Osteoblast (primary cell): ENCODE measurements at regions not wholly inside any gene's neighbourhood (a gene's known extent, or its start where the extent isn't known, plus 50 kb on each side); places are given as distances from the start of the nearest gene placed in this dataset.

Source experiments
- DNase-seq: peaks from one replicate; pipeline ENCODE4 v3.0.0; 2011; ENCODE audit warnings: low spot score, mixed read lengths; ENCODE audit not compliant: insufficient read length; ENCODE audit errors: missing footprints
- H2AFZ ChIP-seq: 2 replicates; pipeline ENCODE4 v1.6.0; 2011; ENCODE audit warnings: mild to moderate bottlenecking, low read length
- H3K27ac ChIP-seq: 2 replicates; pipeline ENCODE4 v1.5.1; 2011; ENCODE audit warnings: mild to moderate bottlenecking, low read depth, low read length, moderate library complexity
- H3K27me3 ChIP-seq: 2 replicates; pipeline ENCODE4 v1.6.0; 2012; ENCODE audit warnings: mild to moderate bottlenecking, control low read depth, inconsistent platforms, low read length, moderate library complexity; ENCODE audit not compliant: insufficient read depth
- H3K36me3 ChIP-seq: 2 replicates; pipeline ENCODE4 v1.5.1; 2011; ENCODE audit warnings: mild to moderate bottlenecking, low read length, control low read depth, moderate library complexity; ENCODE audit not compliant: insufficient read depth
- H3K4me1 ChIP-seq: 2 replicates; pipeline ENCODE4 v1.5.1; 2011; ENCODE audit warnings: mild to moderate bottlenecking, low read length, control low read depth, moderate library complexity; ENCODE audit not compliant: insufficient read depth
- H3K4me2 ChIP-seq: 2 replicates; pipeline ENCODE4 v1.6.0; 2011; ENCODE audit warnings: mild to moderate bottlenecking, low read length; ENCODE audit not compliant: insufficient read depth
- H3K4me3 ChIP-seq: fragments of 200-600 bp; sonication (generic); 3 replicates; pipeline ENCODE4 v1.5.1; 2012; ENCODE audit warnings: mild to moderate bottlenecking, low read length, inconsistent platforms; ENCODE audit not compliant: insufficient read depth
- H3K79me2 ChIP-seq: 2 replicates; pipeline ENCODE4 v1.6.0; 2012; ENCODE audit warnings: mild to moderate bottlenecking, low read length, control low read depth, inconsistent platforms; ENCODE audit not compliant: insufficient read depth
- H3K9me3 ChIP-seq: 2 replicates; pipeline ENCODE4 v1.5.1; 2011; ENCODE audit warnings: low read depth, low read length, control low read depth
- H4K20me1 ChIP-seq: 2 replicates; pipeline ENCODE4 v1.6.0; 2012; ENCODE audit warnings: mild to moderate bottlenecking, low read length, control low read depth; ENCODE audit not compliant: insufficient read depth
- TF ChIP-seq, protein P1 (sequence below): IDR thresholded peaks from 2 replicates; pipeline ENCODE4 v1.5.1; 2011; ENCODE audit warnings: mild to moderate bottlenecking, low read depth, low read length, moderate library complexity; ENCODE audit errors: extremely low read depth

- H3K27me3 ChIP-seq = no peaks in the 10 kb centered on the region
- H3K4me1 ChIP-seq = peaks cover 24% of the 10 kb centered on the region
- no peaks in the 10 kb centered on the region for H4K20me1 ChIP-seq
- TF ChIP-seq, protein P1, sequence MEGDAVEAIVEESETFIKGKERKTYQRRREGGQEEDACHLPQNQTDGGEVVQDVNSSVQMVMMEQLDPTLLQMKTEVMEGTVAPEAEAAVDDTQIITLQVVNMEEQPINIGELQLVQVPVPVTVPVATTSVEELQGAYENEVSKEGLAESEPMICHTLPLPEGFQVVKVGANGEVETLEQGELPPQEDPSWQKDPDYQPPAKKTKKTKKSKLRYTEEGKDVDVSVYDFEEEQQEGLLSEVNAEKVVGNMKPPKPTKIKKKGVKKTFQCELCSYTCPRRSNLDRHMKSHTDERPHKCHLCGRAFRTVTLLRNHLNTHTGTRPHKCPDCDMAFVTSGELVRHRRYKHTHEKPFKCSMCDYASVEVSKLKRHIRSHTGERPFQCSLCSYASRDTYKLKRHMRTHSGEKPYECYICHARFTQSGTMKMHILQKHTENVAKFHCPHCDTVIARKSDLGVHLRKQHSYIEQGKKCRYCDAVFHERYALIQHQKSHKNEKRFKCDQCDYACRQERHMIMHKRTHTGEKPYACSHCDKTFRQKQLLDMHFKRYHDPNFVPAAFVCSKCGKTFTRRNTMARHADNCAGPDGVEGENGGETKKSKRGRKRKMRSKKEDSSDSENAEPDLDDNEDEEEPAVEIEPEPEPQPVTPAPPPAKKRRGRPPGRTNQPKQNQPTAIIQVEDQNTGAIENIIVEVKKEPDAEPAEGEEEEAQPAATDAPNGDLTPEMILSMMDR = no peak
- peaks cover 4% of the 10 kb centered on the region for H3K79me2 ChIP-seq
- DNase-seq = no peak
- peak overlapping the region; percentile 72 for H3K4me2 ChIP-seq
- peak overlapping the region; percentile 96 for H3K27ac ChIP-seq
- no peaks in the 10 kb centered on the region for H3K36me3 ChIP-seq
- H3K9me3 ChIP-seq = no peaks in the 10 kb centered on the region
- peak overlapping the region; percentile 67 for H2AFZ ChIP-seq
- H3K4me3 ChIP-seq = peak overlapping the region; percentile 14
These were observed 163.3 kb upstream of the AKR1E2 start for GRCh38 chr10:4662576-4663161.

- H3K4me3 ChIP-seq = no peak overlapping the region
- H3K27me3 ChIP-seq = no peaks in the 10 kb centered on the region
- peaks cover 4% of the 10 kb centered on the region for H3K79me2 ChIP-seq
- peak; percentile 10 for DNase-seq
- H3K27ac ChIP-seq = peak overlapping the region; percentile 96
- no peaks in the 10 kb centered on the region for H4K20me1 ChIP-seq
- no peaks in the 10 kb centered on the region for H3K9me3 ChIP-seq
- peaks cover 24% of the 10 kb centered on the region for H3K4me1 ChIP-seq
- H3K36me3 ChIP-seq = no peaks in the 10 kb centered on the region
- TF ChIP-seq, protein P1 = no peak
- peak overlapping the region; percentile 25 for H2AFZ ChIP-seq
- H3K4me2 ChIP-seq = no peak overlapping the region
These were observed 164.3 kb upstream of the AKR1E2 start for GRCh38 chr10:4661511-4662255.

- H2AFZ ChIP-seq = peak overlapping the region; percentile 69
- no peaks in the 10 kb centered on the region for H3K36me3 ChIP-seq
- no peaks in the 10 kb centered on the region for H3K27me3 ChIP-seq
- H3K27ac ChIP-seq = peak overlapping the region; percentile 42
- no peak for DNase-seq
- peaks cover 16% of the 10 kb centered on the region for H3K4me1 ChIP-seq
- TF ChIP-seq, protein P1 = no peak
- no peak overlapping the region for H3K4me3 ChIP-seq
- no peaks in the 10 kb centered on the region for H4K20me1 ChIP-seq
- H3K9me3 ChIP-seq = no peaks in the 10 kb centered on the region
- peaks cover 4% of the 10 kb centered on the region for H3K79me2 ChIP-seq
- no peak overlapping the region for H3K4me2 ChIP-seq
These were observed 167.2 kb upstream of the AKR1E2 start for GRCh38 chr10:4658777-4659176.

DNA sequence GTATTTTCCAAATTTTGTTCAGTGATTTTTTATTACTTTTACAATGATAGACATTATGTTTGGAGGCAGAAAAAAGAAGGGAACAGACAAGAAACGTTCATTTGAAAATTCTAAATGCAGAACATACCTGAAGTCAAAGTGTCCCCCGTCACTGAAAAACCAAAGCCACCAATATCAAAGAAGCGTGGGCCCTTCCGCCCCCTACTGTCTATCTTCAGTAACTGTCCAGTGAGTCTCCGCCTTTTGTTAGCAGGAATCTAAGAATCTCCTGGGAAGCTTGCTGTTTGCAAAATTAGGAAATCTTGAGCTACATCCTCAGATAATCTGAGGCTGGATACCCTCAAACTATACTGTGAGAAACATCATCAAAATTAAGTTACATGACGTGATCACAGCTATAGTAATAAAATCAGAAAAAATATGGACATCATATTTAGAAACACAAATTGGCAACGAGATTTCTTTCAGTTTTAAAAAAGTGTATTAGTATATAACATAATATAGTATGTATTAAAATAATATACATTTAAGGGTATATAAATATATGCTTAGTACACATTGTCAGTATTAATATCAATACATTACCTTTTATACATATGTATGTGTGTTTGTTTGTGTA lies 169.3 kb upstream of the AKR1E2 start:
- TF ChIP-seq, protein P1 = peak; percentile 89
- Histone ChIP-seq H3K27me3 (no peaks in the 10 kb centered on the region), H3K27ac (peak overlapping the region; percentile 0), H3K4me1 (no peaks in the 10 kb centered on the region), H3K79me2 (peaks cover 2% of the 10 kb centered on the region), H3K9me3 (no peaks in the 10 kb centered on the region), H2AFZ (no peak overlapping the region), H3K36me3 (no peaks in the 10 kb centered on the region), H3K4me2 (peak overlapping the region; percentile 3), H4K20me1 (no peaks in the 10 kb centered on the region), H3K4me3 (no peak overlapping the region)
- DNase-seq = no peak
